Ectodermal cell (in vitro differentiated cells): ENCODE measurements at regions not wholly inside any gene's neighbourhood (a gene's known extent, or its start where the extent isn't known, plus 50 kb on each side); places are given as distances from the start of the nearest gene placed in this dataset.

Experiments
- H3K27ac ChIP-seq: 2 replicates; pipeline ENCODE4 v1.7.0; 2013; ENCODE audit warnings: mild to moderate bottlenecking, low read depth, low read length; ENCODE audit not compliant: insufficient read depth, poor library complexity, severe bottlenecking
- H3K27me3 ChIP-seq: 2 replicates; pipeline ENCODE4 v1.7.0; 2013; ENCODE audit warnings: mild to moderate bottlenecking, low read length; ENCODE audit not compliant: insufficient read depth, control insufficient read depth, poor library complexity, severe bottlenecking
- H3K36me3 ChIP-seq: one replicate; pipeline ENCODE4 v1.7.0; 2013; ENCODE audit warnings: low read length; ENCODE audit not compliant: control insufficient read depth, insufficient read depth
- H3K4me1 ChIP-seq: one replicate; pipeline ENCODE4 v1.7.0; 2013; ENCODE audit warnings: low read length; ENCODE audit not compliant: control insufficient read depth, insufficient read depth
- H3K4me3 ChIP-seq: 2 replicates; pipeline ENCODE4 v1.7.0; 2013; ENCODE audit warnings: low read depth, low read length, control low read depth; ENCODE audit not compliant: insufficient read depth
- H3K9me3 ChIP-seq: 2 replicates; pipeline ENCODE4 v1.7.0; 2013; ENCODE audit warnings: mild to moderate bottlenecking, low read length, moderate library complexity; ENCODE audit not compliant: control insufficient read depth
- WGBS, 2 experiments: methylation state at CpG; one replicate each; pipeline ENCODE4 v1.1.7; 2013; ENCODE audit warnings: missing lambda C conversion rate in 2 of 2; 5-methylcytosine and 5-hydroxymethylcytosine counted together

DNA sequence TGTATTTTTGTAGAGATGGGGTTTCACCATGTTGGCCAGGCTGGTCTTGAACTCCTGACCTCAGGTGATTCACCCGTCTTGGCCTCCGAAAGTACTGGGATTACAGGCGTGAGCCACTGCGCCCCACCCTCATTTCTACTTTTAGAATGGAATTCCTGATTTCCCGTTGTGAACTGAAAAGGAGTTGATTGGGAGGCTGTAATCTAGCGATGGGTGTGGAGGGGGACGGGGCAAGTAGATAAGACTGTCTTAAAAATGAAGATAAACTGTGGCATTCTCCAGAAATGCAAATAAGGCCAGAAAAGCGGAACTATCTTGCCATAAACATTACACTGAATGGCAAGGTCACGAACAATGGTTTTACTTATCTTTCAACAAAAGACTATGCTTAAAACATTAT lies 135.4 kb downstream of the TRIB2 start:
- 94% methylated on average over 9 of the region's 9 CpGs for WGBS, 2 experiments
- Histone ChIP-seq H3K27ac (no peak overlapping the region), H3K9me3 (no peaks in the 10 kb centered on the region), H3K36me3 (no peaks in the 10 kb centered on the region), H3K4me1 (no peaks in the 10 kb centered on the region), H3K4me3 (no peak overlapping the region), H3K27me3 (no peaks in the 10 kb centered on the region)

GRCh38 chr2:12854001-12854530 lies 137.3 kb downstream of the TRIB2 start:
- Histone ChIP-seq H3K27ac (no peak overlapping the region), H3K27me3 (no peaks in the 10 kb centered on the region), H3K36me3 (no peaks in the 10 kb centered on the region), H3K4me3 (no peak overlapping the region), H3K9me3 (no peaks in the 10 kb centered on the region), H3K4me1 (no peaks in the 10 kb centered on the region)
- WGBS, 2 experiments = 95 to 96% methylated on average over 28 of the region's 28 CpGs

- Histone ChIP-seq H3K9me3 (peaks cover 3% of the 10 kb centered on the region), H3K27ac (no peak overlapping the region), H3K4me3 (no peak overlapping the region), H3K36me3 (no peaks in the 10 kb centered on the region), H3K27me3 (no peaks in the 10 kb centered on the region), H3K4me1 (no peaks in the 10 kb centered on the region)
These were observed 138.8 kb downstream of the TRIB2 start for GRCh38 chr2:12855508-12855907.

DNA sequence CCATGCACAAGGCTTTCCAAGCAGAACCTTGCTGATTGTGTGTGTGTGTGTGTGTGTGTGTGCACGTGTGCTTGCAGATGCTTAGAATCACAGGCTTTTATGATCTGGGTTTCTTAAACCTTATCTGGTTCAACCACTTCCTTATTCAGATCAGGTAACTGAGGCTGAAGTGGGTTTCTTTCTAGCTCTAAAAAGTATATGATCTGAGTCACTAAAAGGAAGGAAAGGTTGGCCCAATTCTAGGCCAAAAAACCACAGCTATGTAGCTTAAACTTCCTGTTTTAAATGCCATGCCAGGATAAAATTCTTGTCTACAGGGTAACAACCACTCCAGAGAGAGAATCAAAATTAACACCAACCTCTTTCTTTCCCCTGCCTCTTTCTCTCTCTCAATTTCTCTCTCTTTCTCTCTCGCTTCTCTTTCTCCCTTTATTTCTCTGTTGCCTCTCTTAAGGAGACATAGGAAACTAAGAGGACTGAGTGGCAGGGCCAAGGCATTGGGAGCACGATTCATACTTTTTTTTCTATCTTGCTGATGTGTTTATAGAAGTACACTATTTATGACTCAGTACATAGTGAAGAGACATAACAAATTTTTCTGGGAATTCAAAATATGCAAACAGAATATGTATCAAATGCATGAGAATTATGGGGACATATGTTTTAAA lies 140.3 kb downstream of the TRIB2 start:
- H3K27ac ChIP-seq = no peak overlapping the region
- H3K27me3 ChIP-seq = no peaks in the 10 kb centered on the region
- peaks cover 4% of the 10 kb centered on the region for H3K9me3 ChIP-seq
- H3K36me3 ChIP-seq = no peaks in the 10 kb centered on the region
- WGBS, 2 experiments = 87 to 96% methylated on average over 2 to 3 of the region's 3 CpGs
- no peaks in the 10 kb centered on the region for H3K4me1 ChIP-seq
- H3K4me3 ChIP-seq = no peak overlapping the region

- Histone ChIP-seq H3K4me1 (no peaks in the 10 kb centered on the region), H3K9me3 (peaks cover 4% of the 10 kb centered on the region), H3K27me3 (no peaks in the 10 kb centered on the region), H3K36me3 (no peaks in the 10 kb centered on the region), H3K27ac (no peak overlapping the region), H3K4me3 (no peak overlapping the region)
- WGBS, 2 experiments = 63 to 78% methylated on average over 1 of the region's 1 CpG
These were observed 141.2 kb downstream of the TRIB2 start for GRCh38 chr2:12857891-12858290.

DNA sequence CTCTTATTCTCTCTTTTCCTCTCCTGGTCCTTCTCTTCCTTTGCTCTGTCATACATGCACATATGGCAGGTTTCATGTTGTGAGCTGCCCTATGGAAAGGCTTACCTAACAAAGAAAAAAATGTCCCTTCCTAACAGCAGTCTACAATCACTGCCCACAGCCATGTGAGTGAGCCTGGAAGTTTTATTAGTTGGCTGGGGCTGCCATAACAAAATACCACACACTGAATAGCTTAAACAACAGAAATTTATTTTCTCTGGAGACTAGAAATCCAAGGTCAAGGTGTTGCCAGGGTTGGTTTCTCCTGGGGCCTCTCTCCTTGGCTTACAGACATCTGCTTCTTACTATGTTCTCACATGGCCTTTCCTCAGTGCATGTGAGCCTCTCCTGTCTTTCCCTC lies 142.1 kb downstream of the TRIB2 start:
- H3K27ac ChIP-seq = no peak overlapping the region
- H3K4me3 ChIP-seq = no peak overlapping the region
- peaks cover 4% of the 10 kb centered on the region for H3K9me3 ChIP-seq
- H3K4me1 ChIP-seq = no peaks in the 10 kb centered on the region
- H3K27me3 ChIP-seq = no peaks in the 10 kb centered on the region
- no peaks in the 10 kb centered on the region for H3K36me3 ChIP-seq

GRCh38 chr2:12861344-12861930 lies 144.7 kb downstream of the TRIB2 start:
- Histone ChIP-seq H3K4me1 (no peaks in the 10 kb centered on the region), H3K4me3 (no peak overlapping the region), H3K27ac (no peak overlapping the region), H3K27me3 (no peaks in the 10 kb centered on the region), H3K9me3 (peaks cover 4% of the 10 kb centered on the region), H3K36me3 (no peaks in the 10 kb centered on the region)
- WGBS, 2 experiments = 93 to 100% methylated on average over 2 of the region's 2 CpGs

GRCh38 chr2:12862541-12862940 lies 145.8 kb downstream of the TRIB2 start:
- no peaks in the 10 kb centered on the region for H3K27me3 ChIP-seq
- H3K36me3 ChIP-seq = no peaks in the 10 kb centered on the region

GRCh38 chr2:12863937-12864336 lies 147.2 kb downstream of the TRIB2 start:
- Histone ChIP-seq H3K27me3 (no peaks in the 10 kb centered on the region), H3K4me3 (no peak overlapping the region), H3K4me1 (no peaks in the 10 kb centered on the region), H3K36me3 (no peaks in the 10 kb centered on the region), H3K9me3 (peaks cover 4% of the 10 kb centered on the region), H3K27ac (no peak overlapping the region)
- 94 to 97% methylated on average over 2 of the region's 2 CpGs for WGBS, 2 experiments

More at GRCh38 chr2:12862541-12862940, 145.8 kb downstream of the TRIB2 start:
- no peak overlapping the region for H3K4me3 ChIP-seq
- H3K27ac ChIP-seq = no peak overlapping the region
- H3K4me1 ChIP-seq = no peaks in the 10 kb centered on the region
- H3K9me3 ChIP-seq = peaks cover 4% of the 10 kb centered on the region

GRCh38 chr2:12867631-12868287 lies 151.0 kb downstream of the TRIB2 start:
- H3K27ac ChIP-seq = no peak overlapping the region
- no peak overlapping the region for H3K4me3 ChIP-seq
- no peaks in the 10 kb centered on the region for H3K27me3 ChIP-seq
- no peaks in the 10 kb centered on the region for H3K4me1 ChIP-seq
- WGBS, 2 experiments = 92 to 96% methylated on average over 5 of the region's 5 CpGs
- no peaks in the 10 kb centered on the region for H3K36me3 ChIP-seq
- no peaks in the 10 kb centered on the region for H3K9me3 ChIP-seq
